Loucy (cell line): ENCODE measurements at regions not wholly inside any gene's neighbourhood (a gene's known extent, or its start where the extent isn't known, plus 50 kb on each side); places are given as distances from the start of the nearest gene placed in this dataset.

ENCODE experiments used
- EZH2phosphoT487 ChIP-seq: fragments of 200-600 bp; IDR thresholded peaks from 2 replicates; pipeline ENCODE4 v1.6.1; 2018; ENCODE audit warnings: antibody characterized with exemption, mild to moderate bottlenecking, moderate library complexity, borderline replicate concordance
- TF ChIP-seq, protein P1 (sequence below): fragments of 200-600 bp; sonication (generic); conservative IDR thresholded peaks from 2 replicates; pipeline ENCODE4 v1.5.1; 2014; ENCODE audit warnings: mild to moderate bottlenecking, antibody characterized with exemption, low read length

DNA sequence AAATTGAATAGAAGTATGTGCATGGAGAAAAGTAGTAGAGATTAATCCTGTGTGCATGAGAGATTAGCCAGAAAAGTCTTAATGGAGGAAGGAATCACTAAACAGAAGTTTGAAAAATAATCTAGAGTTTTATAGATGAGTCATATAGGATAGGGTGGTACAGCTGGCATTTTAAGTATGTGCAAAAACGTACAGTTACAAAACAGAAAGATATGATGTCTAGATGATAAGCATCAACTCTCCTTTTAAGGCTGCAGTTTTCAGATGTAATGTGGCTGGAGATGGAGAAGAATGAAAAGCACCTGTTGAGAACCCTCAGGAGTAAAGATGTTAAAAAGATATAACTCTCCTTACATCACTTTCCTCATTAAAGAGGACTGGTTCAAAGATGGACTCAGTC is 271.3 kb downstream of the STK31 start:
- TF ChIP-seq, protein P1, sequence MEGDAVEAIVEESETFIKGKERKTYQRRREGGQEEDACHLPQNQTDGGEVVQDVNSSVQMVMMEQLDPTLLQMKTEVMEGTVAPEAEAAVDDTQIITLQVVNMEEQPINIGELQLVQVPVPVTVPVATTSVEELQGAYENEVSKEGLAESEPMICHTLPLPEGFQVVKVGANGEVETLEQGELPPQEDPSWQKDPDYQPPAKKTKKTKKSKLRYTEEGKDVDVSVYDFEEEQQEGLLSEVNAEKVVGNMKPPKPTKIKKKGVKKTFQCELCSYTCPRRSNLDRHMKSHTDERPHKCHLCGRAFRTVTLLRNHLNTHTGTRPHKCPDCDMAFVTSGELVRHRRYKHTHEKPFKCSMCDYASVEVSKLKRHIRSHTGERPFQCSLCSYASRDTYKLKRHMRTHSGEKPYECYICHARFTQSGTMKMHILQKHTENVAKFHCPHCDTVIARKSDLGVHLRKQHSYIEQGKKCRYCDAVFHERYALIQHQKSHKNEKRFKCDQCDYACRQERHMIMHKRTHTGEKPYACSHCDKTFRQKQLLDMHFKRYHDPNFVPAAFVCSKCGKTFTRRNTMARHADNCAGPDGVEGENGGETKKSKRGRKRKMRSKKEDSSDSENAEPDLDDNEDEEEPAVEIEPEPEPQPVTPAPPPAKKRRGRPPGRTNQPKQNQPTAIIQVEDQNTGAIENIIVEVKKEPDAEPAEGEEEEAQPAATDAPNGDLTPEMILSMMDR, result no peak
- no peak for TF ChIP-seq EZH2phosphoT487
